Upper lobe of left lung (tissue), 6 donors: ENCODE measurements at regions not wholly inside any gene's neighbourhood (a gene's known extent, or its start where the extent isn't known, plus 50 kb on each side); places are given as distances from the start of the nearest gene placed in this dataset.

Source experiments
- ATAC-seq, 2 donors: fragments of 200-7000 bp; cut with Tn5 transposase; one replicate each; pipeline ENCODE4 v1.9.1; 2022; ENCODE audit warnings: mild to moderate bottlenecking in 2 of 2, moderate library complexity in 2 of 2; ENCODE audit not compliant: low FRiP score in 2 of 2
- DNase-seq, 2 donors: peaks; one replicate each; pipeline ENCODE4 v3.0.0-alpha.2; 2019 to 2020
- H3K27ac ChIP-seq, 4 donors: fragments of 200-600 bp; sonication (generic); one replicate each; pipeline ENCODE4 v1.5.1; 2016 to 2019
- H3K27me3 ChIP-seq, 4 donors: fragments of 200-600 bp; sonication (generic); one replicate each; pipeline ENCODE4 v1.5.1; 2017 to 2019
- H3K36me3 ChIP-seq, 4 donors: fragments of 200-600 bp; sonication (generic); one replicate each; pipeline ENCODE4 v1.5.1; 2016 to 2019
- H3K4me1 ChIP-seq, 4 donors: fragments of 200-600 bp; sonication (generic); one replicate each; pipeline ENCODE4 v1.5.1; 2018 to 2019
- H3K4me3 ChIP-seq, 4 donors: fragments of 200-600 bp; sonication (generic); one replicate each; pipeline ENCODE4 v1.5.1; 2017 to 2019; ENCODE audit warnings: mild to moderate bottlenecking in 2 of 4, moderate library complexity in 1 of 4
- H3K9me3 ChIP-seq, 4 donors: fragments of 200-600 bp; sonication (generic); one replicate each; pipeline ENCODE4 v1.5.1; 2018 to 2019
- CTCF ChIP-seq, 6 experiments: fragments of 450-650 bp in 4 of 6; fragments of 200-600 bp in 2 of 6; sonication (generic) in 2 of 6; IDR thresholded peaks; one replicate each; pipeline ENCODE4 v1.5.1; 2016 to 2019; ENCODE audit warnings: antibody characterized with exemption in 6 of 6
- EP300 ChIP-seq, 4 donors: sonication (generic); formaldehyde crosslinking; IDR thresholded peaks; one replicate each; pipeline ENCODE4 v1.5.1; 2017; ENCODE audit warnings: antibody characterized with exemption in 4 of 4, control low read depth in 2 of 4
- POLR2A ChIP-seq, 4 donors: fragments of 450-650 bp; IDR thresholded peaks; one replicate each; pipeline ENCODE4 v1.5.1; 2016 to 2017; ENCODE audit warnings: antibody characterized with exemption in 4 of 4, mild to moderate bottlenecking in 2 of 4
- POLR2AphosphoS5 ChIP-seq, 2 donors: sonication (generic); formaldehyde crosslinking; IDR thresholded peaks; one replicate each; pipeline ENCODE4 v1.5.1; 2017; ENCODE audit warnings: antibody characterized with exemption in 2 of 2
- WGBS, 2 donors: methylation state at CpG; one replicate each; pipeline ENCODE4 v1.1.5; 2017 to 2018; 5-methylcytosine and 5-hydroxymethylcytosine counted together
- donor health status: DM: no; HTN: no; CAD: no; lungs with moderate emphysema.
- donor health status: DM: no; HTN: yes; CAD: no; lungs with severe emphysema.

DNA sequence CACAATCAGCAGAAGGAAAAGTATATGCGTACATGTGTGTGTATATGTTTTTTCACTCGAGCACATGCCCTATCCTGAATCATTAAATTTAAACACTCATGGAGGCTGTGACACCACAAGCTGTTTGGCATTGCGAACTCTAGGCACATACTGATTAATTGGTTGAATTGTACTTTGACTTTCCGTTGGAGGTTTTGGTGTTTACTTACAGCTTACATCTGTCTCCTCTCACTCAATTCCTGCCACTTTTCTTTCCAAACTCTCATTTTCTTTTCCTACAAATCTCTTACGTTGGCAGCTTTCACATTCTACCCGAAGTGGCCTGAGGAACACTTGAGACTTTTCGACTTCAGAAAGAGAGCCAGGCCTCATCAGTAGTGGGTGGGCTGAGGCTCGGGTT, 434.1 kb upstream of the SEMA6D start:
- no peaks in the 10 kb centered on the region for H3K4me1 ChIP-seq
- no peaks in the 10 kb centered on the region for H3K9me3 ChIP-seq
- H3K27me3 ChIP-seq, result no peaks in the 10 kb centered on the region
- H3K27ac ChIP-seq, result no peak overlapping the region
- 44 to 51% methylated on average over 8 of the region's 8 CpGs for WGBS, 2 donors
- H3K36me3 ChIP-seq, result no peaks in the 10 kb centered on the region
- no peak overlapping the region for H3K4me3 ChIP-seq
- DNase-seq (no peak), ATAC-seq (no peak)
- no peak for TF ChIP-seq EP300 (IDR thresholded peaks at IDR 0.05)
- no peak for TF ChIP-seq POLR2AphosphoS5 (IDR thresholded peaks at IDR 0.05)
- TF ChIP-seq CTCF (IDR thresholded peaks at IDR 0.05), result no peak
- no peak for TF ChIP-seq POLR2A (IDR thresholded peaks at IDR 0.05)

- no peak for ATAC-seq
- TF ChIP-seq CTCF (IDR thresholded peaks at IDR 0.05) (no peak), EP300 (IDR thresholded peaks at IDR 0.05) (no peak), POLR2A (IDR thresholded peaks at IDR 0.05) (no peak), POLR2AphosphoS5 (IDR thresholded peaks at IDR 0.05) (no peak)
- Histone ChIP-seq H3K36me3 (no peaks in the 10 kb centered on the region), H3K27me3 (no peaks in the 10 kb centered on the region), H3K27ac (no peak overlapping the region), H3K4me1 (peaks cover 0 to 5% (median 4%) of the 10 kb centered on the region in 4 donors), H3K9me3 (no peaks in the 10 kb centered on the region), H3K4me3 (no peak overlapping the region)
- 90% methylated on average over 6 of the region's 6 CpGs for WGBS, 2 donors
- DNase-seq, result no peak
These were observed 428.5 kb upstream of the SEMA6D start for GRCh38 chr15:47288794-47289193.

DNA sequence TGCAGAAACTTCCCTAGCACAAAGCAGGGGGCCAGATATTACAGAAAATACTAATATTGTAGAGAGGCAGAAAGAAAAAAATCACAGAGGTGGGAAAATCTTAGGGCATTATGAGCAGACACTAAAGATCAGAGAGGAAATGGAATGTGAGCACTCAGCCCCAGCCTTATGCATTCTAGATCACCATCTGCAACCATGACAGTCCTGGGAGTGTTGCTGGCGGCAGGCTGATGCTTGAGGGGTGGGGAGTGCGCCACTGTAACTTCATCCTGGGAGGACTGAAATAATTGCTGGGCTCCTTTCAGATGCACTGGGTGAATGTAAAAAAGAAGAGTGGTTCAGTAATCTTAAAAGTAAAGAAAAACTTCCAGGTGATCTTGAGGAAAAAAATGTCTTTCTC, 427.6 kb upstream of the SEMA6D start:
- peaks cover 4 to 7% (median 4%) of the 10 kb centered on the region in 4 donors for H3K4me1 ChIP-seq
- no peak for TF ChIP-seq POLR2A (IDR thresholded peaks at IDR 0.05)
- TF ChIP-seq POLR2AphosphoS5 (IDR thresholded peaks at IDR 0.05), result no peak
- no peak for TF ChIP-seq EP300 (IDR thresholded peaks at IDR 0.05)
- TF ChIP-seq CTCF (IDR thresholded peaks at IDR 0.05), result no peak
- WGBS, 2 donors, result 81 to 87% methylated on average over 2 of the region's 2 CpGs
- no peak overlapping the region for H3K27ac ChIP-seq
- no peaks in the 10 kb centered on the region for H3K36me3 ChIP-seq
- no peaks in the 10 kb centered on the region for H3K9me3 ChIP-seq
- no peak for ATAC-seq
- DNase-seq, result no peak
- no peaks in the 10 kb centered on the region for H3K27me3 ChIP-seq
- no peak overlapping the region for H3K4me3 ChIP-seq

GRCh38 chr15:47291767-47292166, 425.5 kb upstream of the SEMA6D start:
- no peaks in the 10 kb centered on the region for H3K27me3 ChIP-seq
- DNase-seq (no peak), ATAC-seq (no peak)
- 80 to 87% methylated on average over 2 of the region's 2 CpGs for WGBS, 2 donors
- TF ChIP-seq POLR2A (IDR thresholded peaks at IDR 0.05), result no peak
- no peak for TF ChIP-seq EP300 (IDR thresholded peaks at IDR 0.05)
- no peak for TF ChIP-seq POLR2AphosphoS5 (IDR thresholded peaks at IDR 0.05)
- TF ChIP-seq CTCF (IDR thresholded peaks at IDR 0.05), result no peak
- H3K4me3 ChIP-seq, result no peak overlapping the region
- H3K27ac ChIP-seq, result no peak overlapping the region
- no peaks in the 10 kb centered on the region for H3K36me3 ChIP-seq
- H3K9me3 ChIP-seq, result no peaks in the 10 kb centered on the region
- peaks cover 4 to 7% (median 4%) of the 10 kb centered on the region in 4 donors for H3K4me1 ChIP-seq

GRCh38 chr15:47292638-47293190, 424.6 kb upstream of the SEMA6D start:
- H3K27me3 ChIP-seq, result no peaks in the 10 kb centered on the region
- ATAC-seq (peak in 1 of 2 donors; percentile 18), DNase-seq (no peak)
- H3K4me3 ChIP-seq, result no peak overlapping the region
- no peak overlapping the region for H3K27ac ChIP-seq
- H3K4me1 ChIP-seq, result peaks cover 4 to 7% (median 4%) of the 10 kb centered on the region in 4 donors
- H3K9me3 ChIP-seq, result no peaks in the 10 kb centered on the region
- no peak for TF ChIP-seq POLR2A (IDR thresholded peaks at IDR 0.05)
- TF ChIP-seq EP300 (IDR thresholded peaks at IDR 0.05), result no peak
- no peak for TF ChIP-seq POLR2AphosphoS5 (IDR thresholded peaks at IDR 0.05)
- TF ChIP-seq CTCF (IDR thresholded peaks at IDR 0.05), result no peak
- H3K36me3 ChIP-seq, result no peaks in the 10 kb centered on the region
- WGBS, 2 donors, result 64 to 70% methylated on average over 6 of the region's 6 CpGs
